ENCODE measurements at regions not wholly inside any gene's neighbourhood (a gene's known extent, or its start where the extent isn't known, plus 50 kb on each side); places are given as distances from the start of the nearest gene placed in this dataset.

- no TSS peak for BruUV-seq (replicated peaks)
Observed at GRCh38 chr3:16671690-16672089, 66.5 kb upstream of the DAZL start.

More at GRCh38 chr3:16671690-16672089, 66.5 kb upstream of the DAZL start:
- H3K27ac ChIP-seq (ENCODE audit: extremely low read depth, low read depth, low read length), result no peak overlapping the region
- ChIA-PET CTCF (ENCODE audit: low intra/inter-chr PET ratio) (no interaction called here), POLR2A (no interaction called here)
- TF ChIP-seq ZNF609 (CRISPR knock-in tag; IDR thresholded peaks at IDR 0.05; ENCODE audit: borderline replicate concordance) (no peak), TAF15 (IDR thresholded peaks at IDR 0.05; ENCODE audit: low read depth, low read length) (no peak)
- TF ChIP-seq, protein P1, sequence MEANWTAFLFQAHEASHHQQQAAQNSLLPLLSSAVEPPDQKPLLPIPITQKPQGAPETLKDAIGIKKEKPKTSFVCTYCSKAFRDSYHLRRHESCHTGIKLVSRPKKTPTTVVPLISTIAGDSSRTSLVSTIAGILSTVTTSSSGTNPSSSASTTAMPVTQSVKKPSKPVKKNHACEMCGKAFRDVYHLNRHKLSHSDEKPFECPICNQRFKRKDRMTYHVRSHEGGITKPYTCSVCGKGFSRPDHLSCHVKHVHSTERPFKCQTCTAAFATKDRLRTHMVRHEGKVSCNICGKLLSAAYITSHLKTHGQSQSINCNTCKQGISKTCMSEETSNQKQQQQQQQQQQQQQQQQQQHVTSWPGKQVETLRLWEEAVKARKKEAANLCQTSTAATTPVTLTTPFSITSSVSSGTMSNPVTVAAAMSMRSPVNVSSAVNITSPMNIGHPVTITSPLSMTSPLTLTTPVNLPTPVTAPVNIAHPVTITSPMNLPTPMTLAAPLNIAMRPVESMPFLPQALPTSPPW (CRISPR knock-in tag; IDR thresholded peaks at IDR 0.05), result no peak
- 0 out of 5 replicates have a peak, but pooled peaks cover 0 to 3% of the 10 kb centered on the region in 2 experiments for H3K27me3 ChIP-seq (ENCODE audit: control insufficient read depth in 2 of 2, insufficient read depth in 2 of 2, low read length in 2 of 2)
- H3K4me1 ChIP-seq (replicated peaks in 1 of 2; ENCODE audit: control insufficient read depth in 2 of 2, insufficient read depth in 2 of 2, low read length in 2 of 2), result no peaks in the 10 kb centered on the region
- FAIRE-seq (no peak), DNase-seq (ENCODE audit: extremely low read depth in 1 of 4, low spot score in 3 of 4) (no peak), ATAC-seq (no peak)
- H3K9me1 ChIP-seq (ENCODE audit: control insufficient read depth, insufficient read depth, low read length), result no peaks in the 10 kb centered on the region
- H3K4me2 ChIP-seq (ENCODE audit: insufficient read depth, low read length), result no peak overlapping the region
- H4K20me1 ChIP-seq (replicated peaks; ENCODE audit: control insufficient read depth, insufficient read depth, low read length), result no peaks in the 10 kb centered on the region
- H3K4me3 ChIP-seq, result no peak overlapping the region
- in situ Hi-C loops (cut with MboI) (no loop called here), intact Hi-C loops (cut with micrococcal nuclease) (no loop called here)
- H2AFZ ChIP-seq (ENCODE audit: low read depth, low read length), result no peak overlapping the region
- H3K36me3 ChIP-seq (ENCODE audit: control insufficient read depth, insufficient read depth, low read length), result no peaks in the 10 kb centered on the region
- H3K79me2 ChIP-seq (ENCODE audit: control insufficient read depth, insufficient read depth, low read length), result no peaks in the 10 kb centered on the region
- no peaks in the 10 kb centered on the region for H3K9me3 ChIP-seq (replicated peaks; ENCODE audit: control insufficient read depth, insufficient read depth, low read depth, low read length)
- 7% methylated on average over 1 of the region's 1 CpG for WGBS (ENCODE audit: insufficient coverage, low coverage, missing lambda C conversion rate)
- H3K9ac ChIP-seq (ENCODE audit: insufficient read depth in 1 of 2, low read depth in 2 of 2, low read length in 2 of 2), result no peak overlapping the region

All from K562 (cell line).